ENCODE measurements at regions not wholly inside any gene's neighbourhood (a gene's known extent, or its start where the extent isn't known, plus 50 kb on each side); places are given as distances from the start of the nearest gene placed in this dataset.

DNA sequence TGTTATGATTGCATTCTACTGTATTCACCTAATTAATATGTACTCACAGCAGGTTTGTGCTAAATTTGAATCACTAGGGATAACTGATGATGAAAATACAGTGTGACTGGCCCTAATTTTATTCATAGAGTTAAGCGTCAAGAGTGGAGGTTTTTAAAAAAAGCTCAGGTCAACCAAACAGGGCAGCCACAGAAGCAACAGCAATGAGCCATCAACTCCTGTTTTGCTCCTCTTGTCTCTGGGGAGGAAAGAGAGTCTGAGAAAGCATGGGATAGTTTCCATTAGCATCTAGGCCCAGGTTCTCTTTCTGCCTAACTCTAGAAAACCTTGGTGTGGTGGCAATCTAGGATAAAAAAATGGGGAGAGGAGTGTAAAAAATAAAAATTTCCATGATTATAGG, 122.1 kb downstream of the OGFRL1 start:
- no peak for TF ChIP-seq FOXP2 (optimal IDR thresholded peaks at IDR 0.05; ENCODE audit: borderline replicate concordance, extremely low read depth, extremely low read length, insufficient read depth)
- no peak for TF ChIP-seq POLR2AphosphoS5 (IDR thresholded peaks at IDR 0.05; ENCODE audit: low read depth, low read length)
- TF ChIP-seq REST (IDR thresholded peaks at IDR 0.05; ENCODE audit: insufficient read depth in 1 of 2, low read depth in 2 of 2, low read length in 2 of 2) = no peak

Data from PFSK-1 (cell line).